ENCODE measurements at regions not wholly inside any gene's neighbourhood (a gene's known extent, or its start where the extent isn't known, plus 50 kb on each side); places are given as distances from the start of the nearest gene placed in this dataset.

DNA sequence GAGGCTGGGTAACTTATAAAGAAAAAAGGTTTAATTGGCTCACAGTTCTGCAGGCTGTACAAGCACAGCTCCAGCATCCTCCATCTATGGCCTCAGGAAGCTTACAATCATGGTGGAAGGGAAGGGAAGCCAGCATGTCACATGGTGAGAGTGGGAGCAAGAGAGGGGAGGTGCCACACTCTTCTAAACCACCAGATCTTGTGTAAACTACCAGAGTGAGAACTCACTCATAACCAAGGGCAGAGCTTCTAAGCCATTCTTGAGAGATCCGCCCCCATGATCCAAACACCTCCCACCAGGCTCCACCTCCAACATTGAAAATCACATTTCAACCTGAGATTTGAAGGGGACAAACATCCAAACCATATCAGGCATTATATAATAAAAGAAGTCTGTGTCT lies 121.6 kb upstream of the CDC42EP3 start:
- H3K4me3 ChIP-seq (ENCODE audit: low read depth in 1 of 3, low read length in 3 of 3): no peak overlapping the region
- no peak for DNase-seq (ENCODE audit: low spot score)
- no peak overlapping the region for H3K9ac ChIP-seq (ENCODE audit: low read depth in 1 of 2, low read length in 2 of 2)
- whole genome bisulfite sequencing: 98% methylated on average over 1 of the region's 1 CpG
- H3K36me3 ChIP-seq (ENCODE audit: control insufficient read depth in 4 of 4, insufficient read depth in 3 of 4, low read depth in 1 of 4, low read length in 3 of 4): no peaks in the 10 kb centered on the region
- H3K9me3 ChIP-seq (ENCODE audit: control insufficient read depth in 4 of 4, low read length in 3 of 4): peaks cover 0 to 9% (median 4%) of the 10 kb centered on the region in 4 donors
- TF ChIP-seq, protein P1, sequence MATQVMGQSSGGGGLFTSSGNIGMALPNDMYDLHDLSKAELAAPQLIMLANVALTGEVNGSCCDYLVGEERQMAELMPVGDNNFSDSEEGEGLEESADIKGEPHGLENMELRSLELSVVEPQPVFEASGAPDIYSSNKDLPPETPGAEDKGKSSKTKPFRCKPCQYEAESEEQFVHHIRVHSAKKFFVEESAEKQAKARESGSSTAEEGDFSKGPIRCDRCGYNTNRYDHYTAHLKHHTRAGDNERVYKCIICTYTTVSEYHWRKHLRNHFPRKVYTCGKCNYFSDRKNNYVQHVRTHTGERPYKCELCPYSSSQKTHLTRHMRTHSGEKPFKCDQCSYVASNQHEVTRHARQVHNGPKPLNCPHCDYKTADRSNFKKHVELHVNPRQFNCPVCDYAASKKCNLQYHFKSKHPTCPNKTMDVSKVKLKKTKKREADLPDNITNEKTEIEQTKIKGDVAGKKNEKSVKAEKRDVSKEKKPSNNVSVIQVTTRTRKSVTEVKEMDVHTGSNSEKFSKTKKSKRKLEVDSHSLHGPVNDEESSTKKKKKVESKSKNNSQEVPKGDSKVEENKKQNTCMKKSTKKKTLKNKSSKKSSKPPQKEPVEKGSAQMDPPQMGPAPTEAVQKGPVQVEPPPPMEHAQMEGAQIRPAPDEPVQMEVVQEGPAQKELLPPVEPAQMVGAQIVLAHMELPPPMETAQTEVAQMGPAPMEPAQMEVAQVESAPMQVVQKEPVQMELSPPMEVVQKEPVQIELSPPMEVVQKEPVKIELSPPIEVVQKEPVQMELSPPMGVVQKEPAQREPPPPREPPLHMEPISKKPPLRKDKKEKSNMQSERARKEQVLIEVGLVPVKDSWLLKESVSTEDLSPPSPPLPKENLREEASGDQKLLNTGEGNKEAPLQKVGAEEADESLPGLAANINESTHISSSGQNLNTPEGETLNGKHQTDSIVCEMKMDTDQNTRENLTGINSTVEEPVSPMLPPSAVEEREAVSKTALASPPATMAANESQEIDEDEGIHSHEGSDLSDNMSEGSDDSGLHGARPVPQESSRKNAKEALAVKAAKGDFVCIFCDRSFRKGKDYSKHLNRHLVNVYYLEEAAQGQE (IDR thresholded peaks at IDR 0.05): no peak
- H3K27me3 ChIP-seq (ENCODE audit: control insufficient read depth in 4 of 4, insufficient read depth in 4 of 4, low read length in 3 of 4): no peaks in the 10 kb centered on the region
- no peak overlapping the region for H3K27ac ChIP-seq (ENCODE audit: low read depth in 1 of 2, low read length in 2 of 2)
- H3K4me1 ChIP-seq (ENCODE audit: control insufficient read depth in 4 of 4, insufficient read depth in 4 of 4, low read length in 3 of 4): no peaks in the 10 kb centered on the region

DNA sequence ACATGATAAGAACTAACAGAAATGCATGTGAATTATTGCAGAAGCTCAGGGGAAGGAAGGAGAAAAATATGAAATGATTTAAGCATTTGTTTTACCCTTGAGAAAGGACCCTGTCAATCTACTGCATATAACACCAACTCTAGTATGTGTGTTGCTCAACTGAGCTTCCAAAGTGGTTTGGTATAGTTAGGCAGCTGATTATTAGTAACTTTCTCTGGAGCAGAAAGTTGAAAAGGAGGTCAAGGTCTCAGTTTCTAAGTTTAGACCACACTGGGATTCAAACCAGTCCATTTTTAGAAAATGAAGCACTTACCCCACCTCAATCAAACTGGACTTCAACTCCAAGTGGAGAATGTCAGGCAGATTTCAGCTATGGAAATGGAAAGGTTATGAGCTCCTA lies 123.3 kb upstream of the CDC42EP3 start:
- Histone ChIP-seq H3K36me3 (ENCODE audit: control insufficient read depth in 4 of 4, insufficient read depth in 3 of 4, low read depth in 1 of 4, low read length in 3 of 4) (no peaks in the 10 kb centered on the region), H3K27me3 (ENCODE audit: control insufficient read depth in 4 of 4, insufficient read depth in 4 of 4, low read length in 3 of 4) (no peaks in the 10 kb centered on the region), H3K9me3 (ENCODE audit: control insufficient read depth in 4 of 4, low read length in 3 of 4) (no peaks in the 10 kb centered on the region), H3K27ac (ENCODE audit: low read depth in 1 of 2, low read length in 2 of 2) (no peak overlapping the region), H3K9ac (ENCODE audit: low read depth in 1 of 2, low read length in 2 of 2) (no peak overlapping the region), H3K4me1 (ENCODE audit: control insufficient read depth in 4 of 4, insufficient read depth in 4 of 4, low read length in 3 of 4) (no peaks in the 10 kb centered on the region), H3K4me3 (ENCODE audit: low read depth in 1 of 3, low read length in 3 of 3) (no peak overlapping the region)
- no peak for TF ChIP-seq GABPA (IDR thresholded peaks at IDR 0.05 in 1 of 2, conservative IDR thresholded peaks at IDR 0.05 in 1 of 2)
- TF ChIP-seq, protein P2, sequence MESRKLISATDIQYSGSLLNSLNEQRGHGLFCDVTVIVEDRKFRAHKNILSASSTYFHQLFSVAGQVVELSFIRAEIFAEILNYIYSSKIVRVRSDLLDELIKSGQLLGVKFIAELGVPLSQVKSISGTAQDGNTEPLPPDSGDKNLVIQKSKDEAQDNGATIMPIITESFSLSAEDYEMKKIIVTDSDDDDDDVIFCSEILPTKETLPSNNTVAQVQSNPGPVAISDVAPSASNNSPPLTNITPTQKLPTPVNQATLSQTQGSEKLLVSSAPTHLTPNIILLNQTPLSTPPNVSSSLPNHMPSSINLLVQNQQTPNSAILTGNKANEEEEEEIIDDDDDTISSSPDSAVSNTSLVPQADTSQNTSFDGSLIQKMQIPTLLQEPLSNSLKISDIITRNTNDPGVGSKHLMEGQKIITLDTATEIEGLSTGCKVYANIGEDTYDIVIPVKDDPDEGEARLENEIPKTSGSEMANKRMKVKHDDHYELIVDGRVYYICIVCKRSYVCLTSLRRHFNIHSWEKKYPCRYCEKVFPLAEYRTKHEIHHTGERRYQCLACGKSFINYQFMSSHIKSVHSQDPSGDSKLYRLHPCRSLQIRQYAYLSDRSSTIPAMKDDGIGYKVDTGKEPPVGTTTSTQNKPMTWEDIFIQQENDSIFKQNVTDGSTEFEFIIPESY (IDR thresholded peaks at IDR 0.05): no peak
- TF ChIP-seq, protein P3, sequence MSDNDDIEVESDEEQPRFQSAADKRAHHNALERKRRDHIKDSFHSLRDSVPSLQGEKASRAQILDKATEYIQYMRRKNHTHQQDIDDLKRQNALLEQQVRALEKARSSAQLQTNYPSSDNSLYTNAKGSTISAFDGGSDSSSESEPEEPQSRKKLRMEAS (IDR thresholded peaks at IDR 0.05): no peak
- no peak for TF ChIP-seq FOXA1 (IDR thresholded peaks at IDR 0.05)
- TF ChIP-seq HNF4G (IDR thresholded peaks at IDR 0.05): no peak
- TF ChIP-seq HNF4A (conservative IDR thresholded peaks at IDR 0.05): no peak
- TF ChIP-seq RXRA (IDR thresholded peaks at IDR 0.05): no peak
- TF ChIP-seq, protein P4, sequence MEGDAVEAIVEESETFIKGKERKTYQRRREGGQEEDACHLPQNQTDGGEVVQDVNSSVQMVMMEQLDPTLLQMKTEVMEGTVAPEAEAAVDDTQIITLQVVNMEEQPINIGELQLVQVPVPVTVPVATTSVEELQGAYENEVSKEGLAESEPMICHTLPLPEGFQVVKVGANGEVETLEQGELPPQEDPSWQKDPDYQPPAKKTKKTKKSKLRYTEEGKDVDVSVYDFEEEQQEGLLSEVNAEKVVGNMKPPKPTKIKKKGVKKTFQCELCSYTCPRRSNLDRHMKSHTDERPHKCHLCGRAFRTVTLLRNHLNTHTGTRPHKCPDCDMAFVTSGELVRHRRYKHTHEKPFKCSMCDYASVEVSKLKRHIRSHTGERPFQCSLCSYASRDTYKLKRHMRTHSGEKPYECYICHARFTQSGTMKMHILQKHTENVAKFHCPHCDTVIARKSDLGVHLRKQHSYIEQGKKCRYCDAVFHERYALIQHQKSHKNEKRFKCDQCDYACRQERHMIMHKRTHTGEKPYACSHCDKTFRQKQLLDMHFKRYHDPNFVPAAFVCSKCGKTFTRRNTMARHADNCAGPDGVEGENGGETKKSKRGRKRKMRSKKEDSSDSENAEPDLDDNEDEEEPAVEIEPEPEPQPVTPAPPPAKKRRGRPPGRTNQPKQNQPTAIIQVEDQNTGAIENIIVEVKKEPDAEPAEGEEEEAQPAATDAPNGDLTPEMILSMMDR (IDR thresholded peaks at IDR 0.05; ENCODE audit: low read depth, low read length, missing input control): no peak
- no peak for TF ChIP-seq SP1 (IDR thresholded peaks at IDR 0.05)
- TF ChIP-seq, protein P5, sequence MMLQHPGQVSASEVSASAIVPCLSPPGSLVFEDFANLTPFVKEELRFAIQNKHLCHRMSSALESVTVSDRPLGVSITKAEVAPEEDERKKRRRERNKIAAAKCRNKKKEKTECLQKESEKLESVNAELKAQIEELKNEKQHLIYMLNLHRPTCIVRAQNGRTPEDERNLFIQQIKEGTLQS (IDR thresholded peaks at IDR 0.05): no peak
- no peak for TF ChIP-seq TAF1 (conservative IDR thresholded peaks at IDR 0.05)
- TF ChIP-seq JUND (IDR thresholded peaks at IDR 0.05): no peak
- TF ChIP-seq RAD21 (IDR thresholded peaks at IDR 0.05): no peak
- no peak for TF ChIP-seq FOXA2 (IDR thresholded peaks at IDR 0.05)
- no peak for TF ChIP-seq EGR1 (IDR thresholded peaks at IDR 0.05; ENCODE audit: low read depth in 2 of 2)
- no peak for DNase-seq (ENCODE audit: low spot score)
